ENCODE measurements at regions not wholly inside any gene's neighbourhood (a gene's known extent, or its start where the extent isn't known, plus 50 kb on each side); places are given as distances from the start of the nearest gene placed in this dataset.

DNA sequence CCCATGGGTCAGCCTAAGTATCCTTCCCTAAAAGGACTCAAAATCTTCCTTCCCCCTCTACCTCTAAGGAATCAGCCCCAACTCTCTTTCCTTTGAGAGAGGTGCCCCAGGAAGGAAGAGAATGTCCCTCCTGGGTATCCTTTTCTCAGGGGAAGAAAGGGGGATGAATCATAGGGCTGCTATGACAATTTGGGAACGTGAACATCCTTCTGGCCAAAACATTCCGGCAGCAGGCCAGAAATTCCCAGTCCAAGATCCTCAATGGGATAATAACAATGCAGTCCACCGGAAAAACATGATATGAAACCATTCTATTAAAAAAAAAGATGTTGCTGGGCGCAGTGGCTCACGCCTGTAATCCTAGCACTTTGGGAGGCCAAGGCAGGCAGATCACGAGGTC lies 50.8 kb upstream of the CACNA2D3 start:
- DNase-seq = no peak

GRCh38 chr3:54069961-54070360 lies 52.4 kb upstream of the CACNA2D3 start:
- no peak for DNase-seq

GRCh38 chr3:54067055-54067698 lies 55.2 kb upstream of the CACNA2D3 start:
- DNase-seq = no peak

DNA sequence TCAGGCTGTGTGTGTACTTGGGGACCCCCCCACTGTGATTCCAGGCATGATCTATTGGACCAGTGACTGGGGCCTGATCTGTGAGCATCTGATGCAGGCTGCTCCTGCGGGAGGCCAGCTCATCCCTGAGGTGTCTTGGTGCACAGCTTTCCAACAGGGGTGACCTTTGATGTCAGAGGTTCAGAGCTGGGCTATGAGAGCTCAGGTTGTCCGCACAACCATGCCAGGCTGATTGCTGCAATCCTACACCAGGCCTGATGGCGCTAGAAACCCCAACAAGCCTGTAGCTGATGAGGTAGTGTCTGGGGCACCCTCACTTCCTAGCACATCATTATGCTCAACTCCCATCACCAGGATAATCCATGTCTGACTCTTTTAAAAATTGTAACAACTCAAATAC lies 56.1 kb upstream of the CACNA2D3 start:
- DNase-seq = no peak

DNA sequence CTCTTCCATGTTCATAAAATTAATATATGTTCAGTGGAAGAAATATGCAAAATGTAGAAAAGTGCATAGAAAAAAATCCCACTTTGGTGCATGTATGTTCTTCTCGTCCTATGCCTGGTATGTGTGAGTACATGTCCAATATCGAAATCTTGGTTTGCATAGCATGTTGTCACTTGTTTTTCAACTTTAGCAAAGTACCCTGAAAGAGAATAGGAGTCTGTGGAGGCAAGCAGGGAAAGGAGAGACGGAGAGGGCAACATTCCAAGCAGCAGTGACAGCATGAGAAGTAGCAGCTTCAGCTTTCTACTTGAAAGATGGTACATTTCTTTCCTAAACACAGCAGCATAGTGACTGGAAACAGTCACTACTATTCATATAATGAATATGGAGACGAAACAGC lies 56.8 kb upstream of the CACNA2D3 start:
- DNase-seq = no peak

- no peak for DNase-seq
These were observed 57.2 kb upstream of the CACNA2D3 start for GRCh38 chr3:54065140-54065539.

- no peak for DNase-seq
These were observed 57.9 kb upstream of the CACNA2D3 start for GRCh38 chr3:54064486-54064885.

DNA sequence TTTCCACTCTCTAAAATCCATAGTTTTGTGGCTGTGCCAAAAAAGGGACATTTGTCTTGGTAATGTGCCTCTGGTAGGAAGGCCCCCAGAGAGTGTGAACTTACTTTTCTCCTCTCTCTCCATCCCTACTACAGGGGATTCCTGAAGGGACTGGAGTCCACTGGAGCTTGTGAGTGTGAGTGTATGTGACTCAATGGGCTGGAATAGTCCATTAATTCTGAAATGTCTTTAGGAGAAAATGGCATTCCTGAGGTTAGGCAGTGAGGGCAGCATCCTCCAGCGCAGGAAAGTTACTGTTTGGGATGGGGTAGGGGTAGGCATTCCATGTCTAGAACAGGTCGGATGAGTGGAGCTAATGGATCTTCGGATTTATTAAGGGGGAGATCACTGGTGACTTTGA lies 59.8 kb upstream of the CACNA2D3 start:
- DNase-seq = no peak

- DNase-seq = no peak
These were observed 65.8 kb upstream of the CACNA2D3 start for GRCh38 chr3:54056521-54056920.

- no peak for DNase-seq
These were observed 68.5 kb upstream of the CACNA2D3 start for GRCh38 chr3:54053882-54054281.

DNA sequence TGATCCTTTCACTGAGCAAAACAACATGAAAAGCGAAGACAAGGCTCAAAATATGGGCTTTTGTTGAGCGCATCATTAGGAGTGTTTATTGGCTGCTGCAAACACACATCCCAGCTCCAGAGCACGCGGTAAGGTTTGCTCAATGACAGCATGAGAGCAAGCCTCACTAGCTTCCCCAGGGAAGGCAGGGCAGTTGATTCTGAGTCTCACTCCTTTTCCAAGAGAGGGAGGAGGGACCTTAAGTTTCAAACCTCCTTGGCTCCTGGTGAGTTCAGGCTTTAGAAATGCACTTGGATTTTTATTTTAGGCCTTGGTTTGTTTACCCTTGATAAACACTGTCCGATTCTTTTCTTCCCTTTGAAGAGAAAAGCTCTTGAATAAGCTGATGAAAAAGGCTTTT lies 69.1 kb upstream of the CACNA2D3 start:
- no peak for DNase-seq

- no peak for DNase-seq
These were observed 74.8 kb upstream of the CACNA2D3 start for GRCh38 chr3:54047568-54047967.

DNA sequence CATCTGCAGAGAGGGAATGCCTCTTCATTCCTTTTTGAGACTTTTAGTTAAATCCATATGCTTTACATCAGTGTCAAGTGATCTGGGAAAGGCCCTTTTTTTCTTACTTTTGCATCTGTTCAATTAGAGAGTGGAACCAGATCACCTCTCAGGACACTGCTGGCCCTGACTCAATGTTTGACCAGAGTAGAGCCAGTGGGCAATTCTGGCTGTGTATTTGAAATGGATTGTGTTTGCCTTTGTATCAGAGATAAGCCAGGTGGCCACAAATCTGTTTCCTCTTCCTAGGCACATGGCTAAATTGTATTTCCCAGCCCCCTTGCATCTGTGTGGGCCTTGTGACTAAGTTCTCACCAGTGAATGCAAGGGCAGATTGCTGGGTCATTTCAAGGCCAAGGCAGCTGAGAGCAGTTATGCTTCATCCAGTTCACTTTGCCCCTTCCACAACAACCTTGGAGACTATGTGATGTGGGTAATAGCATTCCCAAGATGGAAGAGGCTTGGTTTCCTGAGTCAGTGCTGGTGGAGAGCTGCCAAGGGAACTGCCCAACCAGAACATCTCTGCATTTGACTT lies 75.6 kb upstream of the CACNA2D3 start:
- DNase-seq = no peak

DNA sequence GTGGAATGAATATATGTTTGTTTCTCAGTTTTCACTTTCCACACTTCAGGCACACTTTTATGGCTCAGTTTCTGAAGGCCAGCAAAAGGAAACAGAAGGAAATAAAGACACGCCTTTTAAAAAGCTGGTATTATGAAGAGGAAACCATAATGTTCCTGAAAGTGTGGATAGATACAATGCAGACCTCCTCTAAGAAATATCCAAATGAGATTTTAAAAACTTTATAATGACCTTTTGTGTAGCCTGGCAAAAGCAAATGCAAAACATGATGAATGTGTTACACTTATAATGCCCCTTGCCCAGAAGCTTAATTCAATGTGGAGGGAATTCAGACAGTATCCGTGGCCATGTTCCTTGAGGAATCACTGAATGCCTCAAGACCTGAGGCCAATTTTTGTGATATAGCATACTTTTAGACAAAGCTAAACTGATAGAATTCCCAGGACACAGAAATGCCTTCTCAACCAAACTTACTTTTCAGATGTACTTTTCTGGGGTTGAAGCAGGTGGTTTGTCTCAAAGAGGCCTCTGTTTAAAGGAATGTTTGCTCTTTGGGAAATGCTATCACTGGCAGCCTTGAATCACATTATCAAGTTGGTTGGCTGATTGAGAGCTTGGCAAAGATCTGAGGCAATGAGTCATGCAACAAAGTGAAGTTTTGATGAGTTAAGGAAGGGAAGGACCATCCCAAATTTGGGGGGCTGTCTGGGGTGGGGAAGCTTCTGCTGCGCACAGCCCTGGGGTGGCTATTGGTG lies 77.1 kb upstream of the CACNA2D3 start:
- no peak for DNase-seq

DNA sequence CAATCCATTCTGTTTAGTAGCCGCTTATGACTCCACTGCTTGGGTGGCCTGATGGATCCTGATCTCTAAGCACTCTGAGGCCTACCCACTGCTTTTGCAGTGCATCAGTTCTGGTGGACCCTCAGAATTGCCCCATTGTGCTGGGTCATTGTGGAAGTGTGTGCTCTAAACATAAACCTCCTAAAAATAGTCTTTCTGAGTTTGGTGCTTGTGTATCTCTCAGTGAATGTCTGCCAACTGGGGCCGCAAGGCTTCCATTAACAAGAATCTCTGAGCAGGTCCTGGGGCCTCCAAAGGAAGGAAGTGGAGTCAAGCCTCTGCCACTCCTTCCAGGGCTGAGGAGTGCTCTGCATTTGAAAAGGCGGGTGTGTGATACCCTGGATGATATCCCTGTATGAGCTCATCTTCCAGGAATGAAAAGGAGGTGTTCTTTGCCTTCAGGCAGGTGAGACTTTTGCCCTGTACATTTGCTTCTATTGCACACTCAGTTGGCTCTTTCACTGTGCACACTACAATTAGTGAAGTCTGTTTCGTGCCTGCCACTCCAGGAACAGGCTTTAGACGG lies 80.0 kb upstream of the CACNA2D3 start:
- DNase-seq = no peak

GRCh38 chr3:54040476-54040875 lies 81.9 kb upstream of the CACNA2D3 start:
- DNase-seq = no peak

DNA sequence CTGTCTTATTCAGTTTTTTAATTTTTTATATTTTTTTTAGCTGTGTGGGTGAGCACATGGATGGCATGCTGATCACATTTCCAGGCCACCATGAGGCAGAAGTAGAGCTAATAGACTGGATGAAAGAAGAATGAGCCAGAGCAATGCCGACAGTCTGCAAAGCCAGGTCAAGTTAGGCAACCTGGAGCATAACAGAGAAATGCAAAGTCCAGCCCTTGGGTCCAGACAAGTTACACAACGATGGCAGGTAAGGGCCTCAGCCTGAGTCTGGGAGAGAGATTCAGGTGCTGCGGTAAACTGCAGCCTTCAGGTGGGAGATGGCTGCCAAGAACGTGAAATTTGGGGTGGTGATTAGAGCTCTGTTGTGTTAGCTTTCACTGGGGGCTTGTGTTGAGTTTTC lies 84.0 kb upstream of the CACNA2D3 start:
- no peak for DNase-seq

DNA sequence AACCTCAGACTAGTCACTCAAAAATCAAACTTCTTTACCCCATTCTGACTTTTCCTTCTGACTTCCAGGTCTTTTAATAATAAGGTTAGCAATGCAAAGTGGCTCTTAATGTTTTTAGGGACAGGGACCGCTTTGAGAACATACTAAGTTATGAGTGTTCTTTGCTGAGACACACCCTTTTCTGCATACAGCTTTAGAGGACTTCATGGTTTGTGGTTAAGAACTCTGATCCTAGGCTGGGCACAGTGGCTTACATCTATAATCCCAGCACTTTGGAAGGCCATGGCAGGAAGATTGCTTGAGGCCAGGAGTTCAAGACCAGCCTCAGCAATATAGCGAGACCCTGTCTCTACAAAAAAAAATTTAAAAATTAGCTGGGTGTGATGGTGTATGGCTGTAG lies 85.8 kb upstream of the CACNA2D3 start:
- DNase-seq = no peak

DNA sequence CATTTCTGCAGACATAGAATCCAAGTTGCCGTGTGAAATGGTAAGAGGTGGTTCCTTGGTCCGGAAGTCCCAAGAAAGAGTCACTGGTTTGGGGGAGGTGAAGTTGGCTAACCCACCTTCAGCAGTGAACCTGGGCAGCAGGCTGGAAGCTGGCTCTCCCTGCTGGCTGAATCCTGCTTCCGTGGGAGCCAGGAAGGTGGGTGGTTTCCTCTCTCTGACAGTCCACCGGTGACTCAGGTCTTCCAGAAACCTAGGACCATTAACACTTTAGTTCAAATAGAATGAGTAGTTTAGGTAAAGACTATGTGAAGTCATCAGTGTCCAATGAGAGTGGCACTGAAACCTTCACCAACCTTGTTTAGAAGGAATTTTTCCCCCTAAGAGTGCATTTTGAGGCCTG lies 87.4 kb upstream of the CACNA2D3 start:
- no peak for DNase-seq

- DNase-seq = no peak
These were observed 88.6 kb upstream of the CACNA2D3 start for GRCh38 chr3:54033761-54034160.

DNA sequence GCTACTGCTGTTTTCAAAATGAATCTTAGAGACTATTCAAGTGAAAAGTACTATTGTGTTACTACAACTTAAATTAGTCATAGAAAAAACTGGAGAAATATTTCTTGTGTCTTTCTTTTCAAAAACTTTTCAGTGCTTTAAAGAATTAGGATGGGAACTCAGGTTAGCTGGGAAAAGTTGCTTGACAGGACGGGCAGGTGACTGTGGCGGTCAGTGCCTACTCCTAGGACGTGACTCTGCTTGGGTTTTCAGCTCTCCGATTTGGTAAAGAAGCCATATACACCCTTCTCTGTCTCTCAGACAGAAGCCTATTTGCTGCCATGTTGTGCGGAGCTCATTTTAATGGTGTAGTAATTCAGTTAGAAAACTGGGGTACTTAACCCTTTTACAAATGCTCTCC lies 89.8 kb upstream of the CACNA2D3 start:
- DNase-seq = no peak

DNA sequence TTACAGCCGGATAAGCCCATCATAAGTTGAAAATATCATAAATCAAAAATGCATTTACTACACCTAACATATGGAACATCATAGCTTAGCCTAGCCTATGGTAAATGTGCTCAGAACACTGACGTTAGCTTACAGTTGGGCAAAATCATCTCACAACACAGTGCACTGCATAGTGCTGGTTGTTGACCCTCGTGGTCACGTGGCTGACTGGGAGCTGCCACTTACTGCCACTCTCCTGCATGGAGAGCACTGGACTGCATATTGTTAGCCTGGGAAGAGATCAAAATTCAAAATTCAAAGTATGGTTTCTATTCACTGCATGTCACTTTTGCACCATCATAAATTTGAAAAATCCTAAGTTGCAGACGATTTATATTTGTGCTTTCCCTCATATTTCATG lies 94.0 kb upstream of the CACNA2D3 start:
- DNase-seq = no peak

DNA sequence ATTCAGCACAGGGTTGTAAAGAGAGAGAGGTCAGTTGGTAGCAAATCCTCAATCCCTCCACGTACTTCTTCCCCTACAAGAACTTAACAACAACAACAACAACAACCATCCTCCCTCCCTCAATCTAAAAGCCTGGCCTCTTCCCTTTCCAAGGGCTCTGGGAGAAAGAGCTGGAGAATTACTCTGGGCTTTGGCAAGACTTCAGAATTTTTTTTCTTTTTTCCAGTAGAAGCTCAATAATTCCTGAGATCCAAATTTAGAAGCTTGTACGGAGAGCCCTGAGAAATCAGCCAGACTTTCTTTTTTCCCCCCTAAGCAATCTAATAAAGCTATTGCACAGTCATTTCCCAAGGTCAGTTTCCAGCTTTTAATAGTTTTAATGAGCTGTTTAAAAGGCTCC lies 95.8 kb upstream of the CACNA2D3 start:
- no peak for DNase-seq

DNA sequence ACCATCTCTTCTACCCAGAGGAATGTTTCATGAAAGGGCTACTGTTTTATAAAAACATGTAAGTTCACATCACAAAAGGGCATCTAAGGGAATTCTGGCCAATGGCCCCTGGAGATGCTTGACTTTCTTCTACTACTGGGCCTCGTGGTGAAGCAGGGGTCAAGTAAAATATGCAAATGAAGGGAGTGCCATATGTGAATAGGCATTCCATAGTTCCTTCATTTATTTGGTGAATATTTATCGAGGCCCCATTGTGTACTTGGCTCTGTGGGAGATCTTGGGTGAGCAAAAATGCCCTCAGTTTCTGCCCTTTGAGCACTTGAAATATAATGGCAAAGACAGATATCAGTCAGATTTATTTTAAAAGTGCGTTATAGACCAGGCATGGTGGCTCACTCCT lies 101.3 kb upstream of the CACNA2D3 start:
- no peak for DNase-seq
